K562 (cell line): ENCODE measurements at regions not wholly inside any gene's neighbourhood (a gene's known extent, or its start where the extent isn't known, plus 50 kb on each side); places are given as distances from the start of the nearest gene placed in this dataset.

Source experiments
- ATAC-seq: fragments of 200-7000 bp; cut with Tn5 transposase; 3 replicates; pipeline ENCODE4 v1.9.1; 2020; ENCODE audit warnings: moderate library complexity
- BruUV-seq: library from RNA; stranded (reverse); fragments of 400-500 nt; replicated peaks from 2 replicates; lab custom pipeline; 2021; lab: Mats Ljungman, UMichigan
- CTCF ChIA-PET: fragments of 300-600 bp; formaldehyde crosslinking; extraction: SDS; loops from one replicate; lab custom pipeline; 2021; ENCODE audit warnings: low intra/inter-chr PET ratio; lab: Yijun Ruan, JAX
- POLR2A ChIA-PET: fragments of 300-600, 350-650 bp; sonication (Branson Sonifier 250); formaldehyde crosslinking; extraction: SDS; loops from one replicate; lab custom pipeline; 2021; ENCODE audit warnings: antibody characterized with exemption, inconsistent platforms; lab: Yijun Ruan, JAX
- DNase-seq, 4 experiments: peaks; one replicate each; pipeline versions ENCODE4 v3.0.0 to v3.0.0-alpha.2; 2011 to 2018; ENCODE audit warnings: low spot score in 3 of 4, mixed read lengths in 3 of 4; ENCODE audit errors: extremely low read depth in 1 of 4
- FAIRE-seq: peaks from 2 replicates; lab custom pipeline; 2011; peaks lifted over from hg19 to GRCh38; lab: Jason Lieb, UNC
- H2AFZ ChIP-seq: 2 replicates; pipeline ENCODE4 v1.6.0; 2011; ENCODE audit warnings: low read depth, low read length, control low read depth, inconsistent platforms
- H3K27ac ChIP-seq: fragments of 200-600 bp; 3 replicates; pipeline ENCODE4 v1.8.0; 2011; ENCODE audit warnings: low read depth, mild to moderate bottlenecking, control low read depth, inconsistent platforms, low read length, moderate library complexity, mixed read lengths; ENCODE audit errors: extremely low read depth
- H3K27me3 ChIP-seq, 2 experiments: fragments of 300-600 bp in 1 of 2; 2 replicates in 1 of 2; 3 replicates in 1 of 2; pipeline versions ENCODE4 v1.6.0 to v1.8.0; 2011; ENCODE audit warnings: inconsistent platforms in 2 of 2, low read length in 2 of 2, mild to moderate bottlenecking in 1 of 2, mixed read lengths in 1 of 2, moderate library complexity in 1 of 2; ENCODE audit not compliant: control insufficient read depth in 2 of 2, insufficient read depth in 2 of 2
- H3K36me3 ChIP-seq: fragments of 300-600 bp; 3 replicates; pipeline ENCODE4 v1.8.0; 2011; ENCODE audit warnings: mild to moderate bottlenecking, low read length, inconsistent platforms; ENCODE audit not compliant: control insufficient read depth, insufficient read depth
- H3K4me1 ChIP-seq, 2 experiments: fragments of 200-600 bp in 1 of 2; replicated peaks in 1 of 2; 2 replicates in 1 of 2; 3 replicates in 1 of 2; pipeline versions ENCODE4 v1.5.1 to v1.8.0; 2011; ENCODE audit warnings: inconsistent platforms in 2 of 2, low read length in 2 of 2, mild to moderate bottlenecking in 1 of 2, mixed read lengths in 1 of 2, moderate library complexity in 1 of 2; ENCODE audit not compliant: control insufficient read depth in 2 of 2, insufficient read depth in 2 of 2
- H3K4me2 ChIP-seq: 2 replicates; pipeline ENCODE4 v1.6.1; 2011; ENCODE audit warnings: low read length, control low read depth, inconsistent platforms, mixed read lengths; ENCODE audit not compliant: insufficient read depth
- H3K4me3 ChIP-seq: fragments of 200-600 bp; sonication (generic), shearing (Covaris generic); 2 replicates; pipeline ENCODE4 v1.5.1; 2016; ENCODE audit warnings: control low read depth, inconsistent platforms
- H3K79me2 ChIP-seq: fragments of 200-600 bp; 3 replicates; pipeline ENCODE4 v1.8.0; 2011; ENCODE audit warnings: low read length, inconsistent platforms; ENCODE audit not compliant: control insufficient read depth, insufficient read depth
- H3K9ac ChIP-seq, 2 experiments: 2 replicates each; pipeline versions ENCODE4 v1.6.0 to v1.6.1; 2011; ENCODE audit warnings: low read depth in 2 of 2, low read length in 2 of 2, control low read depth in 1 of 2, inconsistent platforms in 1 of 2, mild to moderate bottlenecking in 1 of 2, mixed read lengths in 1 of 2; ENCODE audit not compliant: insufficient read depth in 1 of 2
- H3K9me1 ChIP-seq: one replicate; pipeline ENCODE4 v1.6.0; 2011; ENCODE audit warnings: inconsistent platforms, mild to moderate bottlenecking, low read length, moderate library complexity; ENCODE audit not compliant: control insufficient read depth, insufficient read depth
- H3K9me3 ChIP-seq: replicated peaks from 2 replicates; pipeline ENCODE4 v1.5.1; 2011; ENCODE audit warnings: low read depth, low read length, inconsistent platforms; ENCODE audit not compliant: control insufficient read depth, insufficient read depth
- H4K20me1 ChIP-seq: replicated peaks from 2 replicates; pipeline ENCODE4 v1.6.1; 2011; ENCODE audit warnings: low read length, inconsistent platforms, mixed read lengths; ENCODE audit not compliant: control insufficient read depth, insufficient read depth
- CBX1 ChIP-seq: sonication (generic); IDR thresholded peaks from 2 replicates; pipeline ENCODE4 v1.6.1; 2016; ENCODE audit warnings: antibody characterized with exemption, low read depth, mild to moderate bottlenecking
- HDGF ChIP-seq: fragments of 450-650 bp; IDR thresholded peaks from 2 replicates; pipeline ENCODE4 v1.6.1; 2016
- MYC ChIP-seq, 2 experiments: fragments of 250-450 bp in 1 of 2; sonication (Bioruptor Pico) in 1 of 2; IDR thresholded peaks; 2 replicates each; pipeline versions ENCODE4 v1.5.1 to v1.6.1; 2012 to 2021; ENCODE audit warnings: low read depth in 2 of 2, borderline replicate concordance in 1 of 2, improper control_type of control experiment in 1 of 2, low read length in 1 of 2, mild to moderate bottlenecking in 1 of 2, moderate library complexity in 1 of 2
- TSC22D4 ChIP-seq: fragments of 450-650 bp; IDR thresholded peaks from 2 replicates; pipeline ENCODE4 v1.6.1; 2016; ENCODE audit warnings: missing genetic modification characterization, missing biosample characterization, control low read depth
- ZNF175 ChIP-seq: fragments of 200-800 bp; sonication (Bioruptor generic); IDR thresholded peaks from 2 replicates; pipeline ENCODE4 v1.6.1; 2016; ENCODE audit warnings: low read depth, mild to moderate bottlenecking, missing genetic modification characterization, missing compliant biosample characterization
- in situ Hi-C: fragments of 300-500 bp; cut with MboI; formaldehyde crosslinking; loops from 4 replicates; pipeline ENCODE4 v1.15.0; 2018; ENCODE audit warnings: inconsistent platforms, mixed read lengths
- intact Hi-C: fragments of 100-400 bp; cut with micrococcal nuclease; formaldehyde crosslinking; loops from 2 replicates; pipeline ENCODE4 v1.14.2; 2022
- TF ChIP-seq, protein P1 (sequence below), 3 experiments: fragments of 200-800 bp in 1 of 3; fragments of 250-450 bp in 1 of 3; fragments of 450-650 bp in 1 of 3; sonication (Bioruptor Pico) in 1 of 3; sonication (Bioruptor generic) in 1 of 3; formaldehyde crosslinking in 1 of 3; IDR thresholded peaks; 2 replicates each; pipeline versions ENCODE4 v1.6.1 to v1.8.0; 2016 to 2022; ENCODE audit warnings: mild to moderate bottlenecking in 2 of 3, missing genetic modification characterization in 2 of 3, missing compliant biosample characterization in 1 of 3, moderate library complexity in 1 of 3

DNA sequence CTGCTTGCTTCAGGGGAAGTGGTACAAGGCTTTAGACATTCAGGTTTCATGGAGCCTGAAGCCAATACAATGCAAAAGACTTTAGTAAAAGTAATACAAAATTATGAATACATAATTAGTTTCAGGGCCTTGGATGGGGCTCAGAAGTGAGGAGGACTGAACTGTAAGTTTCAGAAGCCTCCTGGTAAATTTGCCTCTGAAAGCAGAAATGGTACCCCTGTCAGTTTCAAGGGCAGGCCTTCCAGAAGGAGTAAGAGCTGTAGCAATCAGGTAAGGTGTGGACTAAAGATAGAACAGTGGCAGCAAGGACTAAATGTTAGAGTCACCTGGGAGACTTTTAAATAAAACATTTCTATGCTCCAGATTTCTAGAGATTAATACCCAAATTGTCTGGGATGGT is 402.5 kb upstream of the GOLIM4 start:
- Histone ChIP-seq H3K9me3 (0 out of 2 replicates have a peak, but pooled peaks cover 3% of the 10 kb centered on the region), H3K9me1 (no peaks in the 10 kb centered on the region)
- TF ChIP-seq MYC (IDR thresholded peaks at IDR 0.05; ENCODE audit: low read depth, low read length) (no peak), MYC (CRISPR knock-in tag; IDR thresholded peaks at IDR 0.05; ENCODE audit: borderline replicate concordance, low read depth) (no peak), ZNF175 (CRISPR knock-in tag) (no peak), TSC22D4 (tag) (no peak), CBX1 (no peak), HDGF (no peak)
- TF ChIP-seq, protein P1, sequence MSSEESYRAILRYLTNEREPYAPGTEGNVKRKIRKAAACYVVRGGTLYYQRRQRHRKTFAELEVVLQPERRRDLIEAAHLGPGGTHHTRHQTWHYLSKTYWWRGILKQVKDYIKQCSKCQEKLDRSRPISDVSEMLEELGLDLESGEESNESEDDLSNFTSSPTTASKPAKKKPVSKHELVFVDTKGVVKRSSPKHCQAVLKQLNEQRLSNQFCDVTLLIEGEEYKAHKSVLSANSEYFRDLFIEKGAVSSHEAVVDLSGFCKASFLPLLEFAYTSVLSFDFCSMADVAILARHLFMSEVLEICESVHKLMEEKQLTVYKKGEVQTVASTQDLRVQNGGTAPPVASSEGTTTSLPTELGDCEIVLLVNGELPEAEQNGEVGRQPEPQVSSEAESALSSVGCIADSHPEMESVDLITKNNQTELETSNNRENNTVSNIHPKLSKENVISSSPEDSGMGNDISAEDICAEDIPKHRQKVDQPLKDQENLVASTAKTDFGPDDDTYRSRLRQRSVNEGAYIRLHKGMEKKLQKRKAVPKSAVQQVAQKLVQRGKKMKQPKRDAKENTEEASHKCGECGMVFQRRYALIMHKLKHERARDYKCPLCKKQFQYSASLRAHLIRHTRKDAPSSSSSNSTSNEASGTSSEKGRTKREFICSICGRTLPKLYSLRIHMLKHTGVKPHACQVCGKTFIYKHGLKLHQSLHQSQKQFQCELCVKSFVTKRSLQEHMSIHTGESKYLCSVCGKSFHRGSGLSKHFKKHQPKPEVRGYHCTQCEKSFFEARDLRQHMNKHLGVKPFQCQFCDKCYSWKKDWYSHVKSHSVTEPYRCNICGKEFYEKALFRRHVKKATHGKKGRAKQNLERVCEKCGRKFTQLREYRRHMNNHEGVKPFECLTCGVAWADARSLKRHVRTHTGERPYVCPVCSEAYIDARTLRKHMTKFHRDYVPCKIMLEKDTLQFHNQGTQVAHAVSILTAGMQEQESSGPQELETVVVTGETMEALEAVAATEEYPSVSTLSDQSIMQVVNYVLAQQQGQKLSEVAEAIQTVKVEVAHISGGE (CRISPR knock-in tag; IDR thresholded peaks at IDR 0.05): no peak
- TF ChIP-seq, all 486 proteins: peak for 0
- no peak overlapping the region for H3K4me3 ChIP-seq
- no TSS peak for BruUV-seq
- intact Hi-C loops (no loop called here), in situ Hi-C loops (no loop called here)
- DNase-seq (no peak), ATAC-seq (no peak), FAIRE-seq (no peak)
- H3K27ac ChIP-seq: no peak overlapping the region
- H3K9ac ChIP-seq: no peak overlapping the region
- ChIA-PET CTCF (no interaction called here), POLR2A (interaction anchor here (0.6 kb wide), 1 partner anchor 26 kb away, joined by 5 read pairs; no protein-coding TSS in a partner anchor)
- no peak overlapping the region for H2AFZ ChIP-seq
- no peaks in the 10 kb centered on the region for H3K27me3 ChIP-seq
- H3K4me1 ChIP-seq: no peaks in the 10 kb centered on the region
- no peaks in the 10 kb centered on the region for H3K36me3 ChIP-seq
- H4K20me1 ChIP-seq: no peaks in the 10 kb centered on the region
- no peak overlapping the region for H3K4me2 ChIP-seq
- no peaks in the 10 kb centered on the region for H3K79me2 ChIP-seq
